NCI-H748 treated with DMSO at 0.1 percent for 48 hours (cell line): ENCODE measurements at regions not wholly inside any gene's neighbourhood (a gene's known extent, or its start where the extent isn't known, plus 50 kb on each side); places are given as distances from the start of the nearest gene placed in this dataset.

ENCODE experiments used
- DNase-seq: peaks from one replicate; lab custom pipeline; 2025; lab: John Stamatoyannopoulos, UW

GRCh38 chr10:44776181-44776580, 135.0 kb upstream of the TMEM72 start:
- no peak for DNase-seq

GRCh38 chr10:44779511-44779910, 131.6 kb upstream of the TMEM72 start:
- no peak for DNase-seq

- DNase-seq: no peak
These were observed 130.7 kb upstream of the TMEM72 start for GRCh38 chr10:44780426-44780825.

GRCh38 chr10:44781131-44781530, 130.0 kb upstream of the TMEM72 start:
- no peak for DNase-seq

DNA sequence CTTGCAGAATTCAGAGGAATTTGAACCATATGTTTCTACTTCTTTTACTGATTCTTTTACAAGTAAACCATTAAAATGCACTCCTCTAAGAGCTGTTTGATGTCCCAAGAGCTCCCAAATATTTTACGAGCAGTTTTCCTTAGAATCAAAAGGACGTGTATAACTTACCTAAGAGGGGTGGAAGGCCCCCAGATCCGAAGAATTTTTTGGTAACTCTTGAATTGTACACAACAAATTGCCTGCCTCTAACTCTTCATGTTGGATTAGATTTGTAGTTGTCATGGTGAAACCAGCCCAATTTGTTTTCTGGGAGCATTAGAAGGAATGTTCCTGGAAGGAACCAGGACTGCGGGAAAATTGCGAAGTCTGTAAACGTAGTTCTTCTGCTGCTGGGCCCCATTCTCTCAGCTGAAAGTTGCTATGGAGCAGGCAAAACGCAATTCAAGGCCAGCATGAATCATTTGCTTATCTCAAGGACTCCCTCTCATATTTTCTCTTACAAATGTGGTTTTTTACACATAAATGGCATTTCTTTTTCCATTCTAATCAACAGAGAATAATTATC, 124.8 kb upstream of the TMEM72 start:
- DNase-seq: no peak

GRCh38 chr10:44787480-44788075, 123.6 kb upstream of the TMEM72 start:
- DNase-seq: no peak

GRCh38 chr10:44788147-44789129, 122.7 kb upstream of the TMEM72 start:
- DNase-seq: no peak

- DNase-seq: no peak
These were observed 118.9 kb upstream of the TMEM72 start for GRCh38 chr10:44792119-44792775.

GRCh38 chr10:44799966-44800365, 111.2 kb upstream of the TMEM72 start:
- no peak for DNase-seq

GRCh38 chr10:44801383-44802327, 109.5 kb upstream of the TMEM72 start:
- peak; percentile 10 for DNase-seq

DNA sequence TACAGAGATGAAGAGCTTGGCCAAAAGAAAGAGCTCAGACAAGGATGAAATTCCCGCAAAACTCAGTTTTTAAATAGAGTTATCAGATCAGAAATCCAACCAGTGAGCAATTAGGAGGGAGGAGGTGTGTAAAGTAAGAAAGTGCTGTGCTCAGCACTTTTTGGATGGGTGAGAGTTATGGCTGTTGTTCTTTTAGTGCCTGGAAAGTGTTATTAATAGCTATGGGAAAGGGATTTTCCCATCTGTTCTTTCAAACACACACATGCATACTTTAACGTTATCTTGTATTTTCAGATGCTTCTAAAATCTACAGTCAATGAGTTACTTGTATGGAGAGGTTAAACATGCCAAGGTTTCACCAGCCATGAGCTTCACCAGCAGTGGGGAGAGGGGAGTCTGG, 107.3 kb upstream of the TMEM72 start:
- DNase-seq: no peak

DNA sequence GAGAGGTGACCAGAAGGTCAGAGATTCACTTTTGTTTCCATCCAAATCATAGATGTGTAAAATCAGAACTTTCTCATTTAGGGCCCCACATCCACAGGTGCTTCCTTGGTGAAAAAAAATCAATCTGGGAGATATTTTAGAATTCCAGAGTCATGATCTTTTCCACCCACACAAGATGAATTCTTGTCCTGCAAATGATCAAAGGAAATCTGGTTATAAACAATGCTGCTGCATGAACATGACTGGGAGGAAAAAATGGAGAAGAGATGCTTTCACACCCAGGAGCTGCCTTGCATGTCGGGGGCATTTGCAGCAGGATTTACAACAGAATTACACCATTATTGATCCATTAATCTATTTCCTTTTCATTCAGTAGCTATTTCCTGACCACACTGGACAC, 106.5 kb upstream of the TMEM72 start:
- DNase-seq: no peak

DNA sequence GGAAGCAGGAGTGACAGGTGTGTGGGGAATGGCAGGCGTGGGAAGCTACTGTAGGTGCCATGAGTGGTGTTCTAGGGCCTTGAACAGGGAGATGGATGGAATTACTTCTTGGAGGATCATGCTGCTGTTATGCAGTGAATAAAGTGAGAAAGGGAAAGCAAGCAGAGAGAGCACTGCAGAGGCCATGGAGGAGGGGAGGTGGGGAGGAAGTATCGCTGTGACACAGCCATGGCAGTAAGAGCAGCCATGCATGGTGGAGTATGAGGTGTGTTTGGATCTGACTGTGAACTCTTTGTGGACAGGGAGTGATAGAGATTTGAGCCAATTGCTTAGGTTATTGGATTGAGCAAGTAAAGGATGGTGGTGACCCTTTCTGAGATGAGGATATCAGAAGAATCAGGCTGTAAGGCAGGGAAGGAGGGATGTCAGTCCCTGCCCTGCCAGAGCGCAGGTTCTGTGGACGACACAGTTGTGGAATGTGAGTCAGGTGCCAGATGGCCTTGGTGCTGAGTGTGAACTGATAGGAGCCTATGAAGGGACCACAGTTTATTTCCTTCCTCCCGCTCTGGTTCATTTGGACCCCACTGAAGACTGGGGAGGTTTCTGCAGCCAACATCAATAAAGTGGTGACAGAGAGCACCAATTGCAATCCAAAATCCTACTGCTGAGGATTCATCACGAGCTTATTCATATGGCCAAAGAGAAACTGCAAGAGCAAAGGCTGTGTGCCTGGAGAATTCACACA, 105.5 kb upstream of the TMEM72 start:
- no peak for DNase-seq

DNA sequence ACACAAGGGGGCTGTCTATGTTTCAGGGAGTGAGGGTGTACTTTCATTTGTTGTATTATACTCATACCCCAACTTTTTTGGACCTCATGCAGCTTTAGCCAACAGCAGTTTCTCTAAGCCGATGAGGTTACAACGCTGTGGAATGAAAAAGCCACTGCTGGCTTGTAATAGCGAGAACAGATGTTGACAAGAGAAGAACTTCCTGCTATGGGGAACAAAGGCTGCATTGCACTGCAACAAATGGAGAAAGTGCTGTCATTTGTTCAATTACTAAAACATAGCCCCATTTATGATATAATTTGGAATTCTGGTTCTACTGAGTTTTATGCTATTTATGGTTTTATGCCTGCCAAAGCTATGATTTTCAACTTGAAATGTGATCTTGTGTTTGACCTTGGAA, 104.2 kb upstream of the TMEM72 start:
- no peak for DNase-seq

- DNase-seq: no peak
These were observed 103.7 kb upstream of the TMEM72 start for GRCh38 chr10:44807451-44807850.

- DNase-seq: no peak
These were observed 101.5 kb upstream of the TMEM72 start for GRCh38 chr10:44809647-44810046.

- DNase-seq: no peak
These were observed 100.1 kb upstream of the TMEM72 start for GRCh38 chr10:44811072-44811471.

- no peak for DNase-seq
These were observed 97.9 kb upstream of the TMEM72 start for GRCh38 chr10:44813201-44813600.

GRCh38 chr10:44814929-44815328, 96.2 kb upstream of the TMEM72 start:
- no peak for DNase-seq

DNA sequence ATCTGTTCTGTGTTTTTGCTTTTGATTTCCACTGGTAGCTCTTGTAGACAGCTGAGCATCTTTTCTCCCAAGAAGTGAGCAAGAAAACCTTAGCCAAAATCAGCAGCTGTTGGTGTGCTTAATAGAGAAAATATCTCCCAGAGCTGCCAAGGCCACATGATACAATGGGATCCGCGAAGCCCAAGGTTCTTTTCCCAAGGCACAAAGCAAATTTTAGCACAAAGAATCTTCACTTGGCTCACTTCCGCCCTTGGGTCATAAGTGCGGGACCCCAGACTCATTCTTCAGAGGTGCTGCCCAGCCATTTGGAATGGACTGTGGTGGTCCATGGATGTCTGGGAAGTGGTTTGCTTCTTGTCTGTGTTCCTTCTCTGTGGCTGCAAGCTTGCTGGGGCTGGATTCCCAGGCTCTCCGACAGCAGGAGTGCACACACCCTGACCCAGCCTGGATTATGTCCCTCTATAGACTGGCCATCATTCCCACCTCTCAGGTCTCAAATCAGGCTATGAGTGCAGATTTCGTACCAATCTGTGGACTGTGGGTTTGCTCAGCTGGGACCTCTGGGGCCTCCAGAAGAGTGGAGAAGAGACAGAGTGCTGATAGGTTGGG, 93.0 kb upstream of the TMEM72 start:
- no peak for DNase-seq
